AG09309 (cell line): ENCODE measurements at regions not wholly inside any gene's neighbourhood (a gene's known extent, or its start where the extent isn't known, plus 50 kb on each side); places are given as distances from the start of the nearest gene placed in this dataset.

Source experiments
- DNase-seq: peaks from one replicate; pipeline ENCODE4 v3.0.0-alpha.2; 2010; ENCODE audit warnings: low read depth
- H3K4me3 ChIP-seq: 2 replicates; pipeline ENCODE4 v1.5.1; 2011; ENCODE audit warnings: mild to moderate bottlenecking, low read depth, low read length, moderate library complexity; ENCODE audit not compliant: control insufficient read depth
- TF ChIP-seq, protein P1 (sequence below): IDR thresholded peaks from 2 replicates; pipeline ENCODE4 v1.5.1; 2011; ENCODE audit warnings: mild to moderate bottlenecking, low read depth, low read length, inconsistent platforms; ENCODE audit not compliant: insufficient read depth, control insufficient read depth; ENCODE audit errors: missing control alignments

DNA sequence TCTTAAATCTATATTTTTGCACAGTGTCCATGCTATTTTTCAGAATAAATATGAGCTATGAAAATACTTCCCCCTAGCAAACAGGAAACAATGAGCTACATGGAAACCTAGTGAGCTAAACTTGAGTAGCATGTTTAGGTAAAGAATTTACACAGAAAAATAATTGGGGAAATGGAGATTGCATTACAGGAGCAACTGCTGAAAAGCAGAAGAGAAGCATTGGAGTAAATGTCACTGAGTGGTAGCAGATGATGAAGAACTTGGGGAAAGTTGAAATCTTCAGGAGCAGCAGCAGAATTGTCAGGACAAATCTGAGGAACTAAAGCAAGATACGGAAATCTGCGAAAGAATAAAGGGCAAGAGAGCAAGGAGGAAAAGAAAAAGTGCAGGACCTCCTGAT, 610.3 kb downstream of the TLE1 start:
- TF ChIP-seq, protein P1, sequence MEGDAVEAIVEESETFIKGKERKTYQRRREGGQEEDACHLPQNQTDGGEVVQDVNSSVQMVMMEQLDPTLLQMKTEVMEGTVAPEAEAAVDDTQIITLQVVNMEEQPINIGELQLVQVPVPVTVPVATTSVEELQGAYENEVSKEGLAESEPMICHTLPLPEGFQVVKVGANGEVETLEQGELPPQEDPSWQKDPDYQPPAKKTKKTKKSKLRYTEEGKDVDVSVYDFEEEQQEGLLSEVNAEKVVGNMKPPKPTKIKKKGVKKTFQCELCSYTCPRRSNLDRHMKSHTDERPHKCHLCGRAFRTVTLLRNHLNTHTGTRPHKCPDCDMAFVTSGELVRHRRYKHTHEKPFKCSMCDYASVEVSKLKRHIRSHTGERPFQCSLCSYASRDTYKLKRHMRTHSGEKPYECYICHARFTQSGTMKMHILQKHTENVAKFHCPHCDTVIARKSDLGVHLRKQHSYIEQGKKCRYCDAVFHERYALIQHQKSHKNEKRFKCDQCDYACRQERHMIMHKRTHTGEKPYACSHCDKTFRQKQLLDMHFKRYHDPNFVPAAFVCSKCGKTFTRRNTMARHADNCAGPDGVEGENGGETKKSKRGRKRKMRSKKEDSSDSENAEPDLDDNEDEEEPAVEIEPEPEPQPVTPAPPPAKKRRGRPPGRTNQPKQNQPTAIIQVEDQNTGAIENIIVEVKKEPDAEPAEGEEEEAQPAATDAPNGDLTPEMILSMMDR = no peak
- H3K4me3 ChIP-seq = no peak overlapping the region
- DNase-seq = no peak

- TF ChIP-seq, protein P1 = no peak
- no peak for DNase-seq
- H3K4me3 ChIP-seq = no peak overlapping the region
These were observed 610.8 kb downstream of the TLE1 start for GRCh38 chr9:81078555-81078954.

- TF ChIP-seq, protein P1 = no peak
- no peak for DNase-seq
- H3K4me3 ChIP-seq = no peak overlapping the region
These were observed 611.8 kb downstream of the TLE1 start for GRCh38 chr9:81077572-81077971.

DNA sequence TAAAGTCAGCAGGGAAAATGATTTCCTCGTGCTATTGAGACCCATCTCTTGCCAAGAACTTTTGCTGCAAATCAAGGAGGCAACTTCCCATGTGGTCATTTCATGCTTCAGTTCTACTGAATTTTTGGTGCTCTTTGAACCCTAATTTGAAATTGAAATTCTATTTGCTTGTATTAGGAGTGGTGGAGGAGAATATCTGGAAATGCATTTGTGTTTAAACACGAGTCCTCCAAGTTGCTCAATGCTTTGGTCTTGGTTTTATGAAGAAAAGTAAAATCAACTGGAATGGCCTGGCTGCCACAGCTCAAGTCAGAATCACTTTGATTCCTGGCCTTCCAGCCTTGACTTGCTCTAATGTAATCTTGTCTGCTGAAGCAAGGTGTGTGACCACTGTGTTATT, 613.2 kb downstream of the TLE1 start:
- DNase-seq = no peak

DNA sequence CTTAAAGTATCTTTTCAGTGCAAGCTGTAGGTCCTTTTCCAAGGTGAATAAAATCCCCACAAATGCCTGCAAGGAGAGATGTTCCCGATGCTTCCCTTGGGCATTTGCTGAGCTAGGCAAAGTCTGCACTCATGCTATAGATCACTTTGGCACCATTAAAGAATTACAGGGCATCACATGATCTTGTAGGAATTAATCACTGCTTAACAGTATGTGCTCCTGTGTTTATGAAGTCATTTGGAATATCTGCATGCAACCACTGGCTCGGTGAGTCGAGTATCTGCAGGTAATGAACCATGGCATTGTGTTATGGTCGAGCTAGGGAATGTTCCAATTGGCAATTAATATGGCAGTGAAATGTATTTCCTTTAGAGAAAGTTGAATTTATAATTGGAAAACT, 615.1 kb downstream of the TLE1 start:
- TF ChIP-seq, protein P1 = no peak
- DNase-seq = no peak
- H3K4me3 ChIP-seq = no peak overlapping the region

More for the DNA sequence above, 613.2 kb downstream of the TLE1 start:
- H3K4me3 ChIP-seq = no peak overlapping the region
- TF ChIP-seq, protein P1 = no peak

- no peak for DNase-seq
- no peak overlapping the region for H3K4me3 ChIP-seq
- TF ChIP-seq, protein P1 = no peak
These were observed 615.5 kb downstream of the TLE1 start for GRCh38 chr9:81073821-81074220.

- no peak overlapping the region for H3K4me3 ChIP-seq
- no peak for DNase-seq
- TF ChIP-seq, protein P1 = no peak
These were observed 616.6 kb downstream of the TLE1 start for GRCh38 chr9:81072758-81073157.
